ENCODE measurements at regions not wholly inside any gene's neighbourhood (a gene's known extent, or its start where the extent isn't known, plus 50 kb on each side); places are given as distances from the start of the nearest gene placed in this dataset.

DNA sequence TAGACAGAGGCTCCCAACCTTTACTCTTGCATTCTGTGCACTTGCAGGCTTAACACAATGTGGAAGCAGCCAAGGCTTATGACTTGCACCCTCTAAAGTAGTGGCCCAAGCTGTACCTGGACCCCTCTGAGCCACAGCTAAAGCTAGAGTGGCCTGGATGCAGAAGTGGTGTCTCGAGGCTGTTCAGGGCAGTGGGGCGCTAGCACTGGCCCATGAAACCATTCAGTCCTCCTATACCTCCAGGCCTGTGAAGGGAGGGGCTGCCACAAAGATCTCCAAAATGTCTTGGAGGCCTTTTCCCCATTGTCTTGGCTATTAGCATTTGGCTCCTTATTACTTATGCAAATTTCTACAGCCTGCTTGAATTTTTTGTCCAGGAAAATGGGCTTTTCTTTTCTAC, 207.7 kb downstream of the OSR1 start:
- H3K4me3 ChIP-seq (replicated peaks in 1 of 3): no peak overlapping the region
- no peaks in the 10 kb centered on the region for H3K9me3 ChIP-seq
- H3K4me1 ChIP-seq: no peaks in the 10 kb centered on the region
- no peaks in the 10 kb centered on the region for H3K27me3 ChIP-seq
- TF ChIP-seq, protein P1, sequence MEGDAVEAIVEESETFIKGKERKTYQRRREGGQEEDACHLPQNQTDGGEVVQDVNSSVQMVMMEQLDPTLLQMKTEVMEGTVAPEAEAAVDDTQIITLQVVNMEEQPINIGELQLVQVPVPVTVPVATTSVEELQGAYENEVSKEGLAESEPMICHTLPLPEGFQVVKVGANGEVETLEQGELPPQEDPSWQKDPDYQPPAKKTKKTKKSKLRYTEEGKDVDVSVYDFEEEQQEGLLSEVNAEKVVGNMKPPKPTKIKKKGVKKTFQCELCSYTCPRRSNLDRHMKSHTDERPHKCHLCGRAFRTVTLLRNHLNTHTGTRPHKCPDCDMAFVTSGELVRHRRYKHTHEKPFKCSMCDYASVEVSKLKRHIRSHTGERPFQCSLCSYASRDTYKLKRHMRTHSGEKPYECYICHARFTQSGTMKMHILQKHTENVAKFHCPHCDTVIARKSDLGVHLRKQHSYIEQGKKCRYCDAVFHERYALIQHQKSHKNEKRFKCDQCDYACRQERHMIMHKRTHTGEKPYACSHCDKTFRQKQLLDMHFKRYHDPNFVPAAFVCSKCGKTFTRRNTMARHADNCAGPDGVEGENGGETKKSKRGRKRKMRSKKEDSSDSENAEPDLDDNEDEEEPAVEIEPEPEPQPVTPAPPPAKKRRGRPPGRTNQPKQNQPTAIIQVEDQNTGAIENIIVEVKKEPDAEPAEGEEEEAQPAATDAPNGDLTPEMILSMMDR (IDR thresholded peaks at IDR 0.05): no peak
- TF ChIP-seq POLR2A (IDR thresholded peaks at IDR 0.05): no peak
- 100% methylated on average over 2 of the region's 2 CpGs for WGBS, 2 donors
- intact Hi-C loops (cut with DNase I): no loop called here
- no peak for DNase-seq
- H3K36me3 ChIP-seq: no peaks in the 10 kb centered on the region
- H3K27ac ChIP-seq: no peak overlapping the region

DNA sequence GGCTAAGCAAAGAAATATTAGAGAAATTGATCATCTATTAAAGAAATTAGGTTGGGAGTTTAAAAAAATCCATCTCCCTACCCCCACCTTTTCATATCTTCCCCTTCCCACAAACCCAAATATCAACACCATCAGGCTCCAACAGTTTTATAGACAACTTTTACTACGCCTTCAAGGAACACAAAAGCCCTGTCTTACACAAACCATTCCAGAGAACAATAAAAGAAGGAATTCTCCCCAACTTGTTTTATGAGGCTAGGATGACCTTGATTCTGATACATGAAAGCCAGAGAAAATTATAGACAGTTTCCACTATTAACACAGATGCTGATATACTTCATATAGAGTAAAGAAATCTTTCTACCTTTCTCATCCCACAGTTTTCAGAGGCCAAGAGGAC, 211.6 kb downstream of the OSR1 start:
- DNase-seq: no peak
- Histone ChIP-seq H3K4me1 (no peaks in the 10 kb centered on the region), H3K9me3 (no peaks in the 10 kb centered on the region), H3K36me3 (no peaks in the 10 kb centered on the region), H3K27ac (no peak overlapping the region), H3K27me3 (no peaks in the 10 kb centered on the region), H3K4me3 (replicated peaks in 1 of 3) (no peak overlapping the region)
- TF ChIP-seq POLR2A (IDR thresholded peaks at IDR 0.05): no peak
- TF ChIP-seq, protein P1 (IDR thresholded peaks at IDR 0.05): no peak
- intact Hi-C loops (cut with DNase I): no loop called here
- 96% methylated on average over 1 of the region's 1 CpG for WGBS, 2 donors

DNA sequence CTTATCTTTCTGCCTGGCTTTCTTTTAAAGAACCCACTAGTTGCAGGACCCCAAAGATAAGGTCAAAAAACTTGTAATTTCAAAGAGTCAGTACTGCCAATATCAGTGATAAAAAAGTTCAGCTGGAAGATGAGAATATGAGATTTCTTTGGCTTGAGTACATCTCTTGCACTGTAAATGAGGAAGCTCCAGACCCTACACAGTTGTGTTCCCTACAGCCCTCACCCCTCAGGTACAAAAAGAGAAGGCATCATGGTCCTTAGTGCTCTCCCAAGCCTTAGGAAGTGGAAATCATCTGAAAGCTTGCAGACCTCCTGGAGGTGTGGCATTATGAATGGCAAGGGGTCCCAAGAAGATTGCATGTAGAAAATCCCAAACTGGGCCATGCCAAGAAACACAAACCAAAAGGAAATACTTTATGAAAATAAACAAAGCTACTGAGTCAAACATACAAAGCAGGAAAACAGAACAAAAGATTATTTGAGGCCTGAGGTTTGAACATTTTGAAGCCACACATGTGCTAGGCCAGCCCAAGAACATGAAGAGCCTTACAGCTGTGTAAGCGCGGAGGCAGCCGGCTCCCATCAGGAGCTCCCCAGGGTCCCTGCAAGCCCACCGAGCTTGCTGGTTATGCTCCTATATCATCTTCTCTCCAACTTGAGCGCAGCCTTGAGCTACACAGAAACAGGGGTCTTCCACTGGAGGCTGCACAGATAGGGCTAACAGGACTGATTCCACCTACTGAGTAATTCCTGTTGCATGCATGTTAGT, 217.0 kb downstream of the OSR1 start:
- TF ChIP-seq, protein P1 (IDR thresholded peaks at IDR 0.05): no peak
- no peak for TF ChIP-seq POLR2A (IDR thresholded peaks at IDR 0.05)
- no peaks in the 10 kb centered on the region for H3K9me3 ChIP-seq
- no peaks in the 10 kb centered on the region for H3K27me3 ChIP-seq
- WGBS, 2 donors: 95 to 96% methylated on average over 5 of the region's 5 CpGs
- H3K36me3 ChIP-seq: no peaks in the 10 kb centered on the region
- H3K27ac ChIP-seq: no peak overlapping the region
- intact Hi-C loops (cut with DNase I): no loop called here
- peaks cover 0 to 3% of the 10 kb centered on the region in 2 donors for H3K4me1 ChIP-seq
- H3K4me3 ChIP-seq (replicated peaks in 1 of 3): no peak overlapping the region
- no peak for DNase-seq

DNA sequence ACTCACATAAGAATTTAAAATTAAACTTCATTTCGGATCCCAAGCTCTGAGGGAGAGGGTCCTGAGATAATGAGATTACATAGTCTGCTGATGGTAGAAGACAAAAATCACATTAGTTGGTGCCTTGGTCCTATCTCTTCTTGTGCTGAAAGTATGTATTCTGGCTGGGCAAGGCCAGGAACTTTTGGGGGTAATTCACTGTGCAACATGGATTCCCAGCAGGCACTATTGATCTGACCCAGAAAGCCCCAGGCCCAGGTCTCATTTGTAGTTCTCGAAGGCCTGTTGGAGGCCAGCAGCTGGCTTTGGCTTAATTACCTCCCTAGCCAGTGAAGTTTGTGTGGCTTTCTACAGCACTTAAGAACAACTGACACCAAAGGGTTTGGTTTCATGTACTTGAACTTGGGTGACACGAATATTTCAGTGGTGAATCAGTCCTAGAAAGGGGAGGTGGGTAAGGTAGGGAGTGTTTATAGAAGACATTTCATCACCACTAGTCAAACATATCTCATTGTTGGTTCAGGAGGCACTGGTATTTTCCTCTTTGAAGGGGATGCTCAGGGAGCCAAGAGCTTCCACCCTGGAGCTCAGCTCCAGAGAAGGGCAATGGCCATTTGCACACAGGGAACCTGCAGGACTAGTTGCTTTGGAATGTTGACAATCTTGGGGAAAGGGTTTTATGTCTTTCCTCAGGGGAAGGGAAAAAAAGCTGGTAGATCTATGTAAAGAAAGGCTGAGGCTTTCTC, 217.8 kb downstream of the OSR1 start:
- Histone ChIP-seq H3K36me3 (no peaks in the 10 kb centered on the region), H3K4me1 (peaks cover 0 to 3% of the 10 kb centered on the region in 2 donors), H3K27me3 (no peaks in the 10 kb centered on the region), H3K27ac (no peak overlapping the region), H3K9me3 (no peaks in the 10 kb centered on the region), H3K4me3 (replicated peaks in 1 of 3) (no peak overlapping the region)
- TF ChIP-seq, protein P1 (IDR thresholded peaks at IDR 0.05): no peak
- WGBS, 2 donors: 74 to 81% methylated on average over 3 of the region's 3 CpGs
- DNase-seq: no peak
- intact Hi-C loops (cut with DNase I): no loop called here

DNA sequence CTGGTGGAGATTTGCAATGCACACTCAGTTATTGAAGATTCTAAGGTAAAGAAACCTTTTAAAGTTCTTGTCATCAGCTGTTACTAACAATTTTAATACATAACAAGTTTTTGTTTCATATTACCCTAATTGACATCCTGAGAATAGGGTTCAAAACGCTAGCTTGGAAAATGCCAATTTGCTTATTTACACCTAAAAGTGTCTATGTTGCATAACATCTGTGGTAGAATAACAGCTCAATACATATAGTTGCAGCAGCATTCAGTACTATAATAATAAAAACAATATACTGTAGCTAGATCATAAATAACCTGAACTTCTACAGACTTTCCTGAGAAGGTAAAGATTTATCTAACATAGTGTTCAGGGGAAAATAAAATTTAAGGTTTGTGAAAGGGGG, 219.0 kb downstream of the OSR1 start:
- TF ChIP-seq, protein P1 (IDR thresholded peaks at IDR 0.05): no peak
- no peak for TF ChIP-seq POLR2A (IDR thresholded peaks at IDR 0.05)
- Histone ChIP-seq H3K36me3 (no peaks in the 10 kb centered on the region), H3K27me3 (no peaks in the 10 kb centered on the region), H3K4me3 (replicated peaks in 1 of 3) (no peak overlapping the region), H3K27ac (no peak overlapping the region), H3K4me1 (peaks cover 0 to 3% of the 10 kb centered on the region in 2 donors), H3K9me3 (no peaks in the 10 kb centered on the region)
- no peak for DNase-seq
- WGBS, 2 donors: 82 to 89% methylated on average over 1 of the region's 1 CpG
- intact Hi-C loops (cut with DNase I): no loop called here

Measured in thyroid gland (tissue), 4 donors.